GM18873 (cell line): ENCODE measurements at regions not wholly inside any gene's neighbourhood (a gene's known extent, or its start where the extent isn't known, plus 50 kb on each side); places are given as distances from the start of the nearest gene placed in this dataset.
"Not testable (repeated sequence)": the region's sequence is repeated elsewhere in the genome, so short reads cannot be mapped to it uniquely, and the experiment has no call there.

Source experiments
- ATAC-seq: cut with Tn5 transposase; IDR thresholded peaks from one replicate; pipeline ENCODE4 v1.9.1; 2021; ENCODE audit warnings: mild to moderate bottlenecking, moderate library complexity, moderate number of reproducible peaks; ENCODE audit not compliant: unreplicated experiment, low FRiP score

DNA sequence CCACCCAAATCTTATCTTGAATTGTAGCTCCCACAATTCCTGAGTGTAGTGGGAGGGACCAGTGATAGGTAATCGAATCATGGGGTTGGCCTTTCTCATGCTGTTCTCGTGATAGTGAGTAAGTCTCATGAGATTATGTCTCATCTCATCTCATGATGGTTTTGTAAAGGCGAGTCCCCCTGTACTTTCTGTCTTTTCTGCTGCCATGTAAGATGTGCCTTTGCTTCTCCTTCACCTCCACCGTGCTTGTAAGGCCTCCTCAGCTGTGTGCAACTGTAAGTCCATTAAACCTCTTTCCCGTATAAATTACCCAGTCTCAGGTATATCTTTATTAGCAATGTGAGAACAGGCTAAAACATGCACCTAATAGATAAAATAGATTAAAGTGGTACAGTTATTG lies 756.4 kb upstream of the SLITRK5 start:
- ATAC-seq, result no peak

DNA sequence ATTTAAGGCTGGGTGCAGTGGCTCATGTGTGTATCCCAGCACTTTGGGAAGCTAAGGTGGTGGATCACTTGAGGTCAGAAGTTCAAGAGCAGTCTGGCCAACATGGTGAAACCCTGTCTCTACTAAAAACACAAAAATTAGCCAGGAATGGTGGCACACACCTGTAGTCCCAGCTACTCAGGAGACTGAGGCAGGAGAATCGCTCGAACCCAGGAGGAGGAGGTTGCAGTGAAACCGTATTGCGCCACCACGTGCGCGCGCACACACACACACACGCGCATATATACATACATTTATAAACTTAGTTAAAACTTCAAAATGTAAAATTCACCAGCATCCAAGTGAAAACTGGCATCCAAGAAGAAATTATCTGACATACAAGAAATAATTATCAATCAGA lies 753.7 kb upstream of the SLITRK5 start:
- not testable (repeated sequence) for ATAC-seq

DNA sequence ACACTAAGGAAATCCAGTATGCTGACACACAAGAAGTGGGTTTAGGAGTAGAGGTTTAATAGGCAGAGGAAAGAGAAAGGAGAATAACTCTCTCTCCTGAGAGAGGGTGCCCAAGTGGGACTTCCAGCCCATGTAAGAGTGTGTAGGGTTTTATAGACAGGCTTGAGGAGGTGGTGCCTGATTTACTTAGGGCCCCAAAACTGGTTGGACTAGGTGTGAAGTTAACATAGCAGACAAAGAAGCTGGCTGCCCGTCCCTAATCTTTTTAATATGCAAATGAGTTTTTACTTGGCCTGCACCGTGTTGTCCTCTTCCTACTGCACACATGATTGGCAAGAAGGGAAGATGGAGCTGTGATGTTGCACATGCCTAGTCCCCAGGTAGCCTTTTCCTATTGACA lies 752.5 kb upstream of the SLITRK5 start:
- ATAC-seq, result no peak

DNA sequence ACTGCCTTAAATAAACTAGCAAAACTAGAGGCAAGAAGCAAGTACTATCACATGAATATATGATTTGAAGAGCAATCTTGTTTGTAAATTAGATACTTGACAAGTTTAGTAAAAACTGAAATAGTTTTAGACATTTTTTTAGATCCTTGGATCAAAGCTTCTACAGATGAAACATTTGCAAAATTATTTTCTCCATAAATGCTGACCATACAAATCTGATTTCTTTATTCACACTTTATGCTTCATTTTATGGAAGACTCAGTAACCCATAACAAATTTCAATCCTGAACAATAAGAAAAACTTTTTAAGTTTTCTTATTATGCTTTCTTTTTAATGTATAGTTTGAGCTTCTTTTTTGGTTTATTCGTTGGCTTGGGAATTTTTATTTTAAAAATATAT lies 750.2 kb upstream of the SLITRK5 start:
- ATAC-seq, result no peak

DNA sequence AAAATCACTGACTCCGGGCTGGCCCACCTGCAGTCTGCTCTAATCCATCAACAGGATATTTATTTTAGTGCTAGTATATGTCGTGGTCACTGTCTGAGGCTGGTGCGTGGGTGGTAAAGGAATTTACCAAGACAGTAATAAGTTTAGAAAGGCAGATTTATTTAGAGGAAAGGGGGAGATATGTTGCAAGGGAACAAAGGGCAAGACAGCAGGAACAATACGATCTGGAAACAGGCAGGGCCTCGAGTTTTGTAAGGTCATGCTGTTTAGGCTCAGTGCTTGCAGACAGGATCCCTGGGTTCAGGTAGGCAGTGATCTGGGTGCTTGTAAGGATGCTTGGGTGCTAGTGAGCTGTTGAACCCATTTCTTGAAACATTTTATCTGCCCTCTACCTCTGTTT lies 748.2 kb upstream of the SLITRK5 start:
- ATAC-seq, result no peak

DNA sequence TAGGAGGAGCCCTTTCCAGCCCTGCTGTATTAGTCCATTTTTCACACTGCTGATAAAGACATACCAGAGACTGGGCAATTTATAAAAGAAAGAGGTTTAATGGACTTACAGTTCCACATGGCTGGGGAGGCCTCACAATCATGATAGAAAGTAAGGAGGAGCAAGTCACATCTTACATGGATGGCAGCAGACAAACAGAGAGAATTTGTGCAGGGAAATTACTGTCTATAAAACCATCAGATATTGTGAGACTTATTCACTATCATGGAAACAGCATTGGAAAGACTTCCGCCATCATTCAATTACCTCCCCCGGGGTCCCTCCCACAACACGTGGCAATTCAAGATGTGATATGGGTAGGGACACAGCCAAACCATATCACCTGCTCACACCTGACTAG lies 744.3 kb upstream of the SLITRK5 start:
- ATAC-seq, result not testable (repeated sequence)

DNA sequence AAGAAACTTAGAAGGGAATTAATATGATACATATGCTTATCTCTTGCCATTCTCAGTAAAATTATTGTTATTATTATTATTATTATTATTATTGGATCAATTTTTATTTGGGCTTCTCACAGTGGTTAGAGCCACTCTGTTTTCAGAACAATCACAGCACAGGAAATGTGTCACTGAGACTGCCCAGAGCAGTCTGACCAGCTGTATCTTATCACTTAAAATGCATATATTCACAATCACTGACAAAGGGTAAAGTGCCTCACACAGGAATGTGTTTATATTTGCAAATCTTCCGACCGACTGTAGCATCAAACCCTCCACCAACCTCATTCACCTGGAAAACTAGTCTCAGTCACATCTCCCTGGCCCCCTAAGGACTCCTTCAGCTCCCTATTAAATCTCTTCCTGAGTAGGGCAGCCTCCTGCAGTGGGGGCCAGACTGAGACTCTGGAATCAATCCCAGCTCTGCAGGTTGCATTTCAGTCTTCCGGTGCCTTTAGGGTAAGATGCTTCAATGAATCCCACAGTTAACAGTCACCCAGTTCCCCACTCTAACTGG lies 738.3 kb upstream of the SLITRK5 start:
- no peak for ATAC-seq

DNA sequence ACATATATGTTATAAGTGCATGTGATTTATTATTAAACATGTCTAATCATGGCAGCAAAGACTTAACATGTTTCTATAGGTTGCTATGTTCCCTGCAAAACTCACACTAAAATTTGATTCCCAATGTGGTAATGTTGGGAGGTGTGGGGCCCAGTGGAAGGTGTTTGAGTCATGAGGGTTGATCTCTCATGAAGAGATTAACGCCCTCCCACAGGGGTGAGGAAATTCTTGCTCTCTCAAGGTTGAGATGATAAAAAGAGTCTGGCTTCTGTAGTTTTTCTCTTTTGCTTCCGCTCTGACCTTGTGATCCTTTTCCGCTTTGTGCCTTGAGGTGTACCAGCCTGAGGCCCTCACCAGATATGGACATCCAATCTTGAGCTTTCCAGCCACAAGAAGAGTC lies 737.5 kb upstream of the SLITRK5 start:
- no peak for ATAC-seq

DNA sequence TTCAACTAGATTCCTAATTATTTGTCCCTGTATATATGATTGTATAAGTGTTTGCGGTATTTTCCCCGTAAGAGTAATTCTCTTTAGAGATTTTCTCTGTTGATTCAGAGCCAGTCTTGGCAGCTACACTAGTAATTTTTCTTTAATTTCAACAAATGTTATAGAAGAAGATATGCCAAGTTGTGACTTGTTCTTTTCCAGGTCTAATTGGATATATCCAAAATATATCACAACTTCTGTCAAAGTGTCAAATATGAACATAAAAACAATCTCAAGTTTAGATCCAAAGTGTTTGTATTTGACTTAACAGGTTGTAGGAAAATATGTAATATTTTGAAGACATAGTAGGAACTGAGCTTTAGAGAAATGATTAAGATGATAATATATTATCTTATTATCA lies 733.9 kb upstream of the SLITRK5 start:
- ATAC-seq, result no peak

DNA sequence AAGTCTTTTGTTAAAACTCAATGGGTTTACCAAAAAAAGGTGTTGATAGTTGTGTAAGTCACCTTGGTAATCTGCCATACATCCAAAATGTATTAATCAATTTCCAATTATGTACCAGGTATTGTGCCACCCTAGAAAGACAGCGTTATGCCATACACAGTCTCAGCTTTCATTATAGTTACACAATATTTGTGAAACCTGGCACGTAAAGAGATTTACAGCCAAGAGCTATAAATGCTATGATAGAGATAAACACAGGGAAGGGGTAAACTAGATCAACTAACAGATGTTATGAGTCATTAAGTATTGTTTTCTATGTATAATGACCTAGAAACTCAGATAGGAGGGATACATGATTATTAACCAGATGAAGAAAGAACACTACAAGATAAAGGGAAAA lies 725.6 kb upstream of the SLITRK5 start:
- no peak for ATAC-seq

DNA sequence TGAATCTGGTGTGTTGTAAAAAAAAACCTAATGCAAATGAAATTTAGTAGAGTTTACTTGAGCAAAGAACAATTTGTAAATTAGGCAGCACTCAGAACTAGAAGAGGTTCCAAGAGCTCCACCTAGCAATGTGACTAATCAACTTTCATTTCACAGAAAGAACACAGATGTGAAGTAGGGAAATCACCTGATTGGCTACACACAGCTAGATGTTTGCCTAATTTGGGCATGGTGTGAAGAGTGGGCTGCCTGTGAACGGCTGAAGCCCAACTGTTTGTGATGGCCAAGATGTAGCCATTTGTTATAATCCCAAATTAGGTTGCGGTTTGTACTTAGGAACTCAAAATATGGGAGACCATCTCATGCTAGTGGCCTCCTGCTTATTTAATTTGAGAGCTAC lies 724.4 kb upstream of the SLITRK5 start:
- ATAC-seq, result no peak

DNA sequence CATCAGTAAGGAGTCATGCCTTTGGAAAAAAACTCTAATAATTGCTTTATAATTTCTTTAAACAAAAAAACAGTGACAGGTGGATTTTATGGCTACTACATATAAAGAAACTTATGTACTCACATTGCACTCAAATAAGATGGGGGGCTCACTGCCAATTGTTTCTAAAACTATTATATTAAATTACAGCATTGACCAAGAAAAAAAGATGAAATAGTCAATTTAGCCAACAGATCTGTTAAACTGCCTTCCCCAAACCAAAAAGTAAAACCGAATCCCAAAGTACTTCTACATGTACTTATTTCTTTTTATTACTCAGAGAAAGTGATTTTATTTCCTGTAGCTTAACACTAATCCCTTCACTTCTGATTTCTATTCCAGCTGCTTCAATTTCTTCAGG lies 716.8 kb upstream of the SLITRK5 start:
- no peak for ATAC-seq

DNA sequence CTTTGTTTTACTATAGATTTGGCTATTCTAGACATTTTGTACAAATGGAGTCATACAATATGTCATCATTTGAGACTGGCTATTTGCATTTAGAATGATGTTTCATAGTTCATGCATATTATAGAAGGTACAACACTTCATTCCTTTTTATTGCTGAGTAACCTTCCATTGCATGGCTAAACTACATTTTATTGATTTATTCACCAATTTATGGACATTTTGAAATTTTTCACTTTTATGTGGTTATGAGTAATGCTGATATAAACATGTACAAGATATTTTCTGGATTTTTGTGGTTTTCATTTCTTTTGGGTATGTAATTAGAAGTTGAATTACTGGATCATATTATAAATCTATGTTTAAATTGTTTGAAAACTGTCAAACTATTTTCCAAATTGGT lies 710.3 kb upstream of the SLITRK5 start:
- ATAC-seq, result no peak

DNA sequence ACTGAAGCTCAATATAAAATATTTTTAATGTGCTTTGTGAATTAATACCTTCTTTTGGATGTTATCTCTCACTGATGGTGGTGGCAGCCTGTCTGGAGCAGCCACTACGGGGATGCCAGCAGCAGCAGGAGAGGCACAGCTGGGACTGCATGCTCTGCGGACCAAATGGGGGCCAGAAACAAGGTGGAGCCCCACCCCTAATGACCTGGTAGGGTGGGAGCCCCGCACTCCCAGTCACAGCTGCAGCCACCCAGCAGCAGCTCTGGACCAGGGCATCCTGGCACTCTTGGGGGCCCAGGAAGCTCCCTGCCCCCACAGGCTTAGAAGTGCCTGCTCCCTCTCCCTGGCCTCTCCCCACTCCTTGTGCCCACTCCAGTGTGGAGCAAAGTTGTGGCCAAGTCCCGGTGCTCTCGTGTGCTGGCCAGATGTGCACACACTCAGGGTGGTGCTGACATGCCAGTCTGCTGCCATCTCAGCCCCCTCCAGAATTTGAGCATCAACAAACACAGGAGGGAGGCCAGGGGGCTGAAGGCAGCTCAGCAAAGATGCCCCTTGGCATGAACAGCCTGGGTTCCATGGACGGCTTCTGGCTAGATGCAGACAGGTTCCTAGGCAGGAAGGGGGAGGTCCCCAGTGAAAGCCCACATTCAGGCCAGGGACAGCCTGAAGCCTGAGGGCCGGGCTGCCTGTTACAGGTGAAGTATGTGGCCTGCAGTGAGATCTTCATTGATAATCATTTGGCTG lies 696.7 kb upstream of the SLITRK5 start:
- no peak for ATAC-seq

DNA sequence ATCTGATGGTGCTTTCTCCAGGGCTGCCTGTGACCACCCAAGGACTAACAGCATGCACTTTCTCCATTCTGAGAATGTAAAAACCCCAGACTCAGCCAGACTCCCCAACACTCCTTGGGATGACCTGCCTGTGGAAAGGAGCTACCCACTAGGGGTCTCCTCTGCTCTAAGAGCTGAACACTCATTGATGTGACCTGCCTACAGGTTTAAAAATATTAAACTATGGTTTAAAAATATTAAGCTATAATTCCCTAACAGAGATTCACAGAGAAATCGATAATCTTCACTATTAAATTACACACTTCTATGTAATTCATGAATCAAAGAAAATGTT lies 696.2 kb upstream of the SLITRK5 start:
- no peak for ATAC-seq

DNA sequence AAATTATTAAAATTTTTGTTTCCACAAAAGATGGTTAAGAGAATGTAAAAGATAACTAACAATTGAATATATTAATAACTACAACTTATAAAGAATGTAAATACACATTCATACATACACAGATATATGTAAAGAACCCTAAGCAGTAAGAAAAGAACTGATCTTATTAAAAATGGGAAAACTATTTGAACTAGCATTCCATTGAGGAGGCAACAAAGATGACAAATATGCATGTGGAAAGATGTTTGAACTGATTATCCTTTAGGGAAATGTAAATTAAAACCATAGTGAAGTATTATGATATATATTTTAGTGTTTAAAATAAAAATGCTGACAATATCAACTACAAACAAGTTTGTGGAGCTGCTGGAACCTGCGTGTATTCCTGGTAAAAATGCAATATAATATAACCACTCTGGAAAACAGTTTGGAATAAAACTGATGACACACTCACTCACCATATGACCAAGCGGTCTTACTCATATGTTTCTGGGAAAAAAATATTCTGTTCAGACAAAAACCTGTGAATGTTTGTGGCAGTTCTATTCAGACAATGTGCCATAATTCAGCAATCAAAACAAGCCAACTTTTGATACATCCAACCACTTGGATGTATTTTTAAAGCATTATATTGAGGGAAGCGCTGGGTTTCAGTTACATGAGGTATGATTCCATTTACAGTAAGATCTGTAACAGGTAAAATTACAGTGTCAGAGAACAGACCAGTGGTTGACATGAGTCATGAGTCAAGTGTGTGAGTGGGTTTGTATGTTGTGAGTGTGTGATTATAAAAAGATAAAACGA lies 694.4 kb upstream of the SLITRK5 start:
- ATAC-seq, result no peak

DNA sequence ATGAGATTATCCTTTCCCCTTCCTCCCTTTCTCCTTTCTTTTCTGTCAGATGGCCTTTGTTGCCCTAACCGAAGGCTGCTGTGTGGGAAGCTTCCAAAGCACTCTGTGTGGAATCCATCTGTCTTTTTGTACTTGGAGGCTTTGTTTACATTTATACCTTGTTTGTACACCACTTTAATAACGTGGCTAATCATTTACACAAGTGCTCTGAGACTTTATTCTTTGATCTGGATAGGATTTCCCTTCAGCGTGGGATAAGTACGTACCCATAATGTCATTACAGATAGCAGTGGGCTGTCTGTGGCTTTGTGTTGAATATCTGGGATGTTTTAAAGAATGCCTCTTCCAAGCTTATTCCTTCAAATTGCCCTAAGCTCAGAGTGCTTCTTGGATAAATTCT lies 684.7 kb upstream of the SLITRK5 start:
- ATAC-seq, result no peak

DNA sequence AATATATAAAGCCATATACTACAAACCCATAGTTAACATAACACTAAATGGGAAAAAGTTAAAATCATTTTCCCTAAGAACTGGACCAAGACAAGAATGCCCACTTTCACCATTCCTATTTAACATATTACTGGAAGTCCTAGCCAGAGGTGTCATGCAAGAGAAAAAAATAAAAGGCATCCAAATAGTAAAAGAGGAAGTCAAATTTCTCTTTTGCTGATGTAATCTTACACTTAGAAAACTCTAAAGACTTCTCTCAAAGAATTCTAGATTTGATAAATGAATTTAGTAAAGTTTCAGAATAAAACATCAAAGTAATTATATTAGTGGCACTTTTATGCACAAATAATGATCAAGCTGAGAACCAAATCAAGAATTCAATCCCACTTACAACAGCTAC lies 678.9 kb upstream of the SLITRK5 start:
- no peak for ATAC-seq

DNA sequence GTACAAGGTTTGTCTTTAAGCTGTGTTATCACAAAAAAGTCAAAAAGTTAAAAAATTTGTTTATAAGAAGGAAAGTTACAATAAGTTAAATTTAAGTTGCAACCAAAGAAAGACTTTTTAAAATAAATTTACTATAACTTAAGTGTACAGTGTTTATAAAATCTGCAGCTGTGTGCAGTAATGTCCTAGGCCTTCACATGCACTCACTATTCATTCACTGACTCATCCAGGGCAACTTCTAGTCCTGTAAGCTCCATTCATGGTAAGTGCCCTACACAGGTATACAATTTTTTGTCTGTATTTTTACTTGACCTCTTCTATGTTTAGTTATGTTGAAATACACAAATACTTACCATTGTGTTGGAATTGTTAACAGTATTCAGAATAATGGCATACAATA lies 667.9 kb upstream of the SLITRK5 start:
- ATAC-seq, result no peak

DNA sequence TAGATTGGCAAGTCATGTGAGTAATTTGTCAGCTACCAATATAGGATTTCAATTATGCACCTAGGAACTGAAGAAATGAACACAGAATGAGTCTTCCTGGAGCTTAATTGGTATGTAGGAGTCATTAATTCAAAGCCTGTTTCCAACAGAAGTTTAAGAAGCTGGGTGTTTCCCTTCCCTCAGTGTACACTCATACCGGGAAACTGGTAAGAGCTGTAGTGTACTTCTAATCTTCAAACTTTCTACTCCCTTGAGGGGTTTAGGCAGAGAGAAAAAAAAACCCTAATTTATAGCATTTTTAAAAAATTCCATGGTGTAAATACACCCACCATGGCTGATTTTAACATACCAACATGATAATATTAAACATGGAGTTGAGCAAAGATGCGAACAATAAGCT lies 665.7 kb upstream of the SLITRK5 start:
- no peak for ATAC-seq

DNA sequence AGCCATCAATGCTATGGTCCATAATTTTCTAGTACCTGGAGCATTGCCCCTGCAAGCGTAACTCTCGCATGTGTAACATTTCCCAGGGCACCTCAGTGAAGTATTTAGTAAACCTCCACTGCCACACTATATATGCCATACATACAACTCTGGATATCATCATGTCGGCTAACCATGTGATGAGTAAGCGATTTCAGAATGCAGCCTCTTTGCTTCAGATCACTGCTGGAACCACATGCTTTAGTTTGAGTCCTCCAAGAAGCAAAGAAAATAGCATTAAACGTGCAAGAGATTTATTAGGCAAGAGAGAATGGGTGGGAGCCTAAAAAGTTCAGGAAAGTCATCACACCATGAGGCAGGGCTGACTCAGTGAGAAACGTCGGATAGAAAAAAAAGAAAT lies 635.6 kb upstream of the SLITRK5 start:
- no peak for ATAC-seq

DNA sequence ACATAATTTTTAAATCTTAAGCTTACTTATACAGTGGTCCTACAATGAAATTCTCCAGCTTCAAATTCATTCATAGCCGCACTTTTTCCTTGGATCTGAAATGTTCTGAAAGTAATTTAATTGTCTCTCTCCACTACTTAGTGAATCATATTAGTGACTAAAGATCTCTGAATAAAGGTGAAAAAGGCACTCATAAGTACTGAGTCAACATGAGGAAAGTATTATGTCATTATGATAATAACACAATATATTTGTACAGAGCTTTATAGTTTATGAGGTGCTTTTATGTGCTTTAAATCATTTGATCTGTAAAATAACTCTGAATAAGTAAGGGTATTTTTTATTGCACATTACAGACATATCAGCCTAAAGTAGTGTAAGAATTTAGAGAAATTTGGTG lies 628.2 kb upstream of the SLITRK5 start:
- no peak for ATAC-seq
